ENCODE measurements at regions not wholly inside any gene's neighbourhood (a gene's known extent, or its start where the extent isn't known, plus 50 kb on each side); places are given as distances from the start of the nearest gene placed in this dataset.

DNA sequence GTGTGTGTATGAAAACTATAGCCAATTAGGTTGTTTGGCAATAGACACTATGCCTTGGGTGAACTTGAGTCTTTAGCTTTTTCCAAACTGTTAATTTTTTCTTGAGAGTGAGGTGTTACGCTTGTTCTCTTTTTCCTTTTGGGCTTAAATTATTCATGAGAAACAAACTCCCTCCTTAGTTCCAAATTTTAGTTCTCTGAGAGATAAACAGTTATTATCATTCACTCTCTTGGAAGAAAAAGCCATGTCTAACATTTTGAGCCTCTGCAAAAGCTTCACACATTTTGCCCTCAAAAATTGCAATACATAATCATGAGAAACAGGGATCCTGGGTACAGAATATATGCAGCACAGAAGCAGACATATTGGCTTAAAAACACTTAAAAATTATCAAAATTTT is 1353.9 kb upstream of the MAP3K7 start:
- Histone ChIP-seq H2AFZ (ENCODE audit: low read depth, low read length) (no peak overlapping the region), H3K79me2 (replicated peaks; ENCODE audit: insufficient read depth, low read length) (no peaks in the 10 kb centered on the region), H3K4me3 (ENCODE audit: low read length) (no peak overlapping the region), H3K9ac (ENCODE audit: low read length) (no peak overlapping the region), H3K27ac (ENCODE audit: low read length) (no peak overlapping the region), H3K36me3 (ENCODE audit: insufficient read depth, low read length) (no peaks in the 10 kb centered on the region), H3K9me3 (ENCODE audit: low read length) (peaks cover 2% of the 10 kb centered on the region), H3F3A (ENCODE audit: insufficient read depth, low read length, poor library complexity, severe bottlenecking) (no peaks in the 10 kb centered on the region), H3K4me2 (ENCODE audit: low read length) (no peak overlapping the region), H3K27me3 (ENCODE audit: insufficient read depth, low read depth, low read length) (no peaks in the 10 kb centered on the region), H3K9me2 (ENCODE audit: insufficient read depth, low read length) (no peaks in the 10 kb centered on the region), H4K20me1 (ENCODE audit: insufficient read depth) (no peaks in the 10 kb centered on the region)
- no peak for TF ChIP-seq EP300 (conservative IDR thresholded peaks at IDR 0.05; ENCODE audit: poor library complexity, severe bottlenecking)
- TF ChIP-seq CTCF (IDR thresholded peaks at IDR 0.05; ENCODE audit: poor library complexity, severe bottlenecking), result no peak
- TF ChIP-seq RAD21 (conservative IDR thresholded peaks at IDR 0.05), result no peak

- H3K27ac ChIP-seq (ENCODE audit: low read length), result no peak overlapping the region
- no peaks in the 10 kb centered on the region for H3K79me2 ChIP-seq (replicated peaks; ENCODE audit: insufficient read depth, low read length)
- no peak overlapping the region for H3K9ac ChIP-seq (ENCODE audit: low read length)
- no peaks in the 10 kb centered on the region for H3F3A ChIP-seq (ENCODE audit: insufficient read depth, low read length, poor library complexity, severe bottlenecking)
- no peak overlapping the region for H2AFZ ChIP-seq (ENCODE audit: low read depth, low read length)
- no peaks in the 10 kb centered on the region for H3K27me3 ChIP-seq (ENCODE audit: insufficient read depth, low read depth, low read length)
- no peaks in the 10 kb centered on the region for H3K9me3 ChIP-seq (ENCODE audit: low read length)
- H3K9me2 ChIP-seq (ENCODE audit: insufficient read depth, low read length), result no peaks in the 10 kb centered on the region
- TF ChIP-seq SMC3 (conservative IDR thresholded peaks at IDR 0.05; ENCODE audit: poor library complexity), result no peak
- no peak for TF ChIP-seq POLR2AphosphoS5 (IDR thresholded peaks at IDR 0.05)
- no peak for TF ChIP-seq RAD21 (conservative IDR thresholded peaks at IDR 0.05)
- TF ChIP-seq MXI1 (conservative IDR thresholded peaks at IDR 0.05; ENCODE audit: poor library complexity, severe bottlenecking), result no peak
- no peak for TF ChIP-seq EP300 (conservative IDR thresholded peaks at IDR 0.05; ENCODE audit: poor library complexity, severe bottlenecking)
- TF ChIP-seq EZH2 (IDR thresholded peaks at IDR 0.05; ENCODE audit: borderline replicate concordance, insufficient read depth, low read length, poor library complexity, severe bottlenecking), result no peak
- no peak for TF ChIP-seq REST (IDR thresholded peaks at IDR 0.05; ENCODE audit: borderline replicate concordance)
- no peak for TF ChIP-seq TAF1 (IDR thresholded peaks at IDR 0.05; ENCODE audit: low read depth)
- no peak for TF ChIP-seq CTCF (IDR thresholded peaks at IDR 0.05; ENCODE audit: poor library complexity, severe bottlenecking)
- no peaks in the 10 kb centered on the region for H3K36me3 ChIP-seq (ENCODE audit: insufficient read depth, low read length)
- H3K4me2 ChIP-seq (ENCODE audit: low read length), result no peak overlapping the region
- H4K20me1 ChIP-seq (ENCODE audit: insufficient read depth), result no peaks in the 10 kb centered on the region
- no peak overlapping the region for H3K4me3 ChIP-seq (ENCODE audit: low read length)
Measured at GRCh38 chr6:91926827-91927226, 1340.0 kb upstream of the MAP3K7 start.
